Activated T-helper 1 cell treated with Interleukin-2 at 50 U/mL for 16 hours (primary cell): ENCODE measurements at regions not wholly inside any gene's neighbourhood (a gene's known extent, or its start where the extent isn't known, plus 50 kb on each side); places are given as distances from the start of the nearest gene placed in this dataset.

ENCODE experiments used
- DNase-seq: peaks from one replicate; pipeline ENCODE4 v3.0.0-alpha.2; 2020; ENCODE audit warnings: low read depth

- DNase-seq: no peak
Measured at GRCh38 chr6:56713254-56713672, 70.6 kb upstream of the DST start.

GRCh38 chr6:56710967-56711366 is 68.3 kb upstream of the DST start:
- no peak for DNase-seq

GRCh38 chr6:56709650-56710049 is 67.0 kb upstream of the DST start:
- DNase-seq: no peak

GRCh38 chr6:56708810-56709597 is 66.3 kb upstream of the DST start:
- no peak for DNase-seq

- DNase-seq: no peak
Measured at GRCh38 chr6:56706981-56707726, 64.5 kb upstream of the DST start.

GRCh38 chr6:56699066-56699654 is 56.5 kb upstream of the DST start:
- no peak for DNase-seq

- DNase-seq: no peak
Measured at GRCh38 chr6:56695702-56696101, 53.0 kb upstream of the DST start.

GRCh38 chr6:56694002-56694401 is 51.3 kb upstream of the DST start:
- DNase-seq: no peak

GRCh38 chr6:56693246-56693607 is 50.5 kb upstream of the DST start:
- DNase-seq: no peak

GRCh38 chr6:56692523-56693245 is 50.0 kb upstream of the DST start:
- DNase-seq: no peak
